ENCODE measurements at regions not wholly inside any gene's neighbourhood (a gene's known extent, or its start where the extent isn't known, plus 50 kb on each side); places are given as distances from the start of the nearest gene placed in this dataset.

GRCh38 chr7:46214526-46214925 is 293.5 kb upstream of the IGFBP3 start:
- TF ChIP-seq CTCF (IDR thresholded peaks at IDR 0.05) (no peak), POLR2A (IDR thresholded peaks at IDR 0.05) (no peak)
